NCI-H1417 (cell line): ENCODE measurements at regions not wholly inside any gene's neighbourhood (a gene's known extent, or its start where the extent isn't known, plus 50 kb on each side); places are given as distances from the start of the nearest gene placed in this dataset.
A peak's percentile ranks its signal among the peaks of the same experiment; 100 is the strongest.

Source experiments
- DNase-seq, 3 experiments: peaks; one replicate each; lab custom pipeline; 2025; lab: John Stamatoyannopoulos, UW

GRCh38 chr12:115259968-115260747 is 576.2 kb upstream of the TBX3 start:
- DNase-seq = peak in 2 of 3 experiments; percentile 41 to 86

GRCh38 chr12:115257791-115258190 is 573.8 kb upstream of the TBX3 start:
- no peak for DNase-seq

GRCh38 chr12:115255962-115256361 is 572.0 kb upstream of the TBX3 start:
- no peak for DNase-seq

- no peak for DNase-seq
These were observed 571.3 kb upstream of the TBX3 start for GRCh38 chr12:115255257-115255656.

- no peak for DNase-seq
These were observed 569.1 kb upstream of the TBX3 start for GRCh38 chr12:115253049-115253448.

GRCh38 chr12:115251727-115252126 is 567.8 kb upstream of the TBX3 start:
- no peak for DNase-seq

- no peak for DNase-seq
These were observed 565.8 kb upstream of the TBX3 start for GRCh38 chr12:115249671-115250278.

GRCh38 chr12:115245020-115245419 is 561.0 kb upstream of the TBX3 start:
- no peak for DNase-seq

- DNase-seq = no peak
These were observed 560.1 kb upstream of the TBX3 start for GRCh38 chr12:115243933-115244628.

GRCh38 chr12:115240251-115240650 is 556.3 kb upstream of the TBX3 start:
- no peak for DNase-seq

- DNase-seq = no peak
These were observed 551.9 kb upstream of the TBX3 start for GRCh38 chr12:115235880-115236279.

GRCh38 chr12:115233891-115234543 is 550.0 kb upstream of the TBX3 start:
- no peak for DNase-seq

GRCh38 chr12:115232455-115233156 is 548.6 kb upstream of the TBX3 start:
- no peak for DNase-seq

- peak in 1 of 3 experiments; percentile 45 for DNase-seq
These were observed 546.6 kb upstream of the TBX3 start for GRCh38 chr12:115230606-115231005.

GRCh38 chr12:115229517-115229916 is 545.5 kb upstream of the TBX3 start:
- no peak for DNase-seq

GRCh38 chr12:115228434-115228833 is 544.5 kb upstream of the TBX3 start:
- no peak for DNase-seq

- no peak for DNase-seq
These were observed 543.2 kb upstream of the TBX3 start for GRCh38 chr12:115227137-115227615.

- no peak for DNase-seq
These were observed 541.9 kb upstream of the TBX3 start for GRCh38 chr12:115225845-115226244.

- DNase-seq = no peak
These were observed 540.0 kb upstream of the TBX3 start for GRCh38 chr12:115223991-115224390.

GRCh38 chr12:115223322-115223721 is 539.3 kb upstream of the TBX3 start:
- DNase-seq = no peak

GRCh38 chr12:115222220-115222619 is 538.2 kb upstream of the TBX3 start:
- no peak for DNase-seq

- DNase-seq = no peak
These were observed 532.3 kb upstream of the TBX3 start for GRCh38 chr12:115216301-115216700.
